MCF 10A (cell line): ENCODE measurements at regions not wholly inside any gene's neighbourhood (a gene's known extent, or its start where the extent isn't known, plus 50 kb on each side); places are given as distances from the start of the nearest gene placed in this dataset.

ENCODE experiments used
- BruUV-seq: library from RNA; stranded (reverse); fragments of 400-500 nt; replicated peaks from 2 replicates; lab custom pipeline; 2021; lab: Mats Ljungman, UMichigan
- CTCF ChIA-PET: fragments of 300-600 bp; sonication (Branson Sonifier 250); formaldehyde crosslinking; extraction: SDS; loops from one replicate; lab custom pipeline; 2021; ENCODE audit warnings: antibody characterized with exemption, inconsistent platforms; lab: Yijun Ruan, JAX
- POLR2A ChIA-PET: fragments of 300-600, 350-650 bp; sonication (Branson Sonifier 250); formaldehyde crosslinking; extraction: SDS; loops from one replicate; lab custom pipeline; 2020; ENCODE audit warnings: antibody characterized with exemption, inconsistent platforms; lab: Yijun Ruan, JAX
- DNase-seq: peaks from one replicate; pipeline ENCODE4 v3.0.0-alpha.2; 2018; ENCODE audit not compliant: unreplicated experiment
- H3K27ac Mint-ChIP-seq: one replicate; pipeline ENCODE4 v1.8.0; 2022; ENCODE audit warnings: mild to moderate bottlenecking, low read depth, mixed read lengths; ENCODE audit not compliant: unreplicated experiment
- H3K27me3 Mint-ChIP-seq: one replicate; pipeline ENCODE4 v1.8.0; 2022; ENCODE audit warnings: mixed read lengths; ENCODE audit not compliant: insufficient read depth, unreplicated experiment
- H3K36me3 Mint-ChIP-seq: one replicate; pipeline ENCODE4 v1.8.0; 2022; ENCODE audit warnings: mild to moderate bottlenecking, moderate library complexity, mixed read lengths; ENCODE audit not compliant: insufficient read depth, unreplicated experiment
- H3K4me1 Mint-ChIP-seq: one replicate; pipeline ENCODE4 v1.8.0; 2022; ENCODE audit warnings: mixed read lengths; ENCODE audit not compliant: insufficient read depth, unreplicated experiment
- H3K4me3 Mint-ChIP-seq: one replicate; pipeline ENCODE4 v1.8.0; 2022; ENCODE audit warnings: mild to moderate bottlenecking, moderate library complexity, mixed read lengths; ENCODE audit not compliant: unreplicated experiment
- H3K9me3 Mint-ChIP-seq: one replicate; pipeline ENCODE4 v1.8.0; 2022; ENCODE audit warnings: mixed read lengths; ENCODE audit not compliant: unreplicated experiment
- intact Hi-C: fragments of 100-400 bp; cut with micrococcal nuclease; formaldehyde crosslinking; loops from 2 replicates; pipeline ENCODE4 v1.14.1; 2022
- TF ChIP-seq, protein P1 (sequence below): fragments of 200-600 bp; IDR thresholded peaks from one replicate; pipeline ENCODE4 v1.8.0; 2022; ENCODE audit warnings: antibody characterized with exemption, mild to moderate bottlenecking; ENCODE audit not compliant: unreplicated experiment

DNA sequence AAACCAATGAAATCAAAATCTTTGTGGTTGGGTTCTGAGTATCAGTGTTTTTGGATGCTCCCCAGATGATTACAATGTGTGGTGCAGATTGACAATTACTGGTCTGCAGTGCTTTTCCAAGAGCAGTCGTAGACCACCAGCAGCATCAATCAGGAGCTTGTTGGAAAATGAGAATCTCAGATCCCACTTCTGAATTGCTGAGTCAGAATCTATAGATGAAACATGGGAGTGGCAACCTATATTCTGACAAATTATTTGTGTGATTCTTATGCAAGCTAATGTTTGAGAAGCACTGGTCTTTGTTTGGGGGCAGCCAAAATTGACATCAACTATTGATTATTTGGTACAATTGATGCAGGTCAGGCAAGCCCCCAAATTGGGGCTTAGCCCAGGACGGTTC is 539.9 kb upstream of the BTBD3 start:
- H3K27me3 Mint-ChIP-seq, result no peaks in the 10 kb centered on the region
- DNase-seq, result no peak
- ChIA-PET POLR2A (interaction anchor here (0.6 kb wide), 1 partner anchor 1117 kb away, joined by 3 read pairs; no protein-coding TSS in a partner anchor), CTCF (interaction anchor here (0.6 to 1.4 kb wide), 3 partner anchors 27 to 951 kb away, joined by 4 to 5 read pairs (median 4); no protein-coding TSS in a partner anchor)
- intact Hi-C loops, result no loop called here
- H3K4me3 Mint-ChIP-seq, result no peak overlapping the region
- no peak overlapping the region for H3K27ac Mint-ChIP-seq
- H3K36me3 Mint-ChIP-seq, result no peaks in the 10 kb centered on the region
- H3K9me3 Mint-ChIP-seq, result peaks cover 14% of the 10 kb centered on the region
- peaks cover 36% of the 10 kb centered on the region for H3K4me1 Mint-ChIP-seq
- BruUV-seq, result no TSS peak
- TF ChIP-seq, protein P1, sequence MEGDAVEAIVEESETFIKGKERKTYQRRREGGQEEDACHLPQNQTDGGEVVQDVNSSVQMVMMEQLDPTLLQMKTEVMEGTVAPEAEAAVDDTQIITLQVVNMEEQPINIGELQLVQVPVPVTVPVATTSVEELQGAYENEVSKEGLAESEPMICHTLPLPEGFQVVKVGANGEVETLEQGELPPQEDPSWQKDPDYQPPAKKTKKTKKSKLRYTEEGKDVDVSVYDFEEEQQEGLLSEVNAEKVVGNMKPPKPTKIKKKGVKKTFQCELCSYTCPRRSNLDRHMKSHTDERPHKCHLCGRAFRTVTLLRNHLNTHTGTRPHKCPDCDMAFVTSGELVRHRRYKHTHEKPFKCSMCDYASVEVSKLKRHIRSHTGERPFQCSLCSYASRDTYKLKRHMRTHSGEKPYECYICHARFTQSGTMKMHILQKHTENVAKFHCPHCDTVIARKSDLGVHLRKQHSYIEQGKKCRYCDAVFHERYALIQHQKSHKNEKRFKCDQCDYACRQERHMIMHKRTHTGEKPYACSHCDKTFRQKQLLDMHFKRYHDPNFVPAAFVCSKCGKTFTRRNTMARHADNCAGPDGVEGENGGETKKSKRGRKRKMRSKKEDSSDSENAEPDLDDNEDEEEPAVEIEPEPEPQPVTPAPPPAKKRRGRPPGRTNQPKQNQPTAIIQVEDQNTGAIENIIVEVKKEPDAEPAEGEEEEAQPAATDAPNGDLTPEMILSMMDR, result no peak

DNA sequence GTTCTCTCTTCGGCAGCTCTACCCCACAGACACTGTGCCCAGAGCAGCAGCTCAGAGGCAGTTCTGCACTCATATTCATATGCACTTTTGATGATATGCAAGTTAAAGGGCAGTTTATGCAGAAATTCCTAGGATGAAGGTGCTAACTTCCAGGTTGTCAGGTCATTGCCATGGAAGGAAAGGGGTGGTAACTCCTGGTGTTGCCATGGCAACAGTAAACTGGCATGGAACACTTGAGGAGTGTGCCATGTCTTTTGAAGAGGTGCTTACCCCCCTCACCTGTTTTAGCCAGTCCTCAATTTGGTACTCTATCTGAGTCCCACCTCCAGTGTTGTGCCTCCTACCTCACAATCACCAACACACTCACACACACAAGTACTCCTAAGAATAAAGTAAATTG is 539.4 kb upstream of the BTBD3 start:
- Mint-ChIP-seq H3K4me1 (peaks cover 31% of the 10 kb centered on the region), H3K27ac (no peak overlapping the region), H3K36me3 (no peaks in the 10 kb centered on the region), H3K27me3 (no peaks in the 10 kb centered on the region), H3K9me3 (peaks cover 14% of the 10 kb centered on the region), H3K4me3 (no peak overlapping the region)
- BruUV-seq, result no TSS peak
- TF ChIP-seq, protein P1, result no peak
- CTCF ChIA-PET, result interaction anchor here (0.6 kb wide), 1 partner anchor 160 kb away, joined by 4 read pairs; no protein-coding TSS in a partner anchor
- POLR2A ChIA-PET, result no interaction called here
- no peak for DNase-seq
- intact Hi-C loops, result no loop called here

DNA sequence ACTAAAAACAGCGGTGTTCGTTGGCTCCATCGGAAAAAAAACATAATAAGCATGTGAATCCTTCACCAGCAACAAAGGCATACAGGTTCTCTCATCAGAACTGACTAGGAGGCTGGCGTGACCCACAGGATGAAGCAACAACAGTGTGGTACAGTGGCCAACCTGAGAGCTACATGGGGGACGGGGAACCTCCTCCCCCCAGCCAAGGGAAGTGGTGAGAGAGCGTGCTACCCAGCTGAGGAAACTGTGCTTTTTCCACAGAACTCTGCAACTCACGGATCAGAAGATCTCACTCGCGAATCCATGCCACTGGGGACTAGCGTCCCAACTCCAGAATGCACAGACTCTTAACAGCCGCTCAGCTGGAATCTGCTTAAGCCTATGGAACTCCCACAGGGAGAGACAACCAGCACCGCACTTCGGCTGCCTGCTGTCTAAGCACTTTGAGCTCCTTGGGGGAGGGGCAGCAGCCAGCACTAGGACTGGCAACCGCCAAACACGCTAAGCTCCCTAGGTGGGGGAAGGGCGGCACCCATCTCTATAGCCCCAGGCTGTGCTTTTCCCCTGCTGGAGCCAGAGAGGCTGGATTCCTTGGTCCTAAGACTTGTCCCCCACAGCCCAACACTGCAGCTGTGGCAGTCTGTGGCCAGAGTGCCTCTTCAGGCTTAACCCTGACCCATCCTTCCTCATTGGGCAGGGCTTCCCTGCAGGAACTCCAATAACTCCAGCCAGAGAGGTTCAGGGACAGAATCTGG is 538.3 kb upstream of the BTBD3 start:
- H3K4me3 Mint-ChIP-seq, result no peak overlapping the region
- peaks cover 14% of the 10 kb centered on the region for H3K9me3 Mint-ChIP-seq
- no peak for DNase-seq
- BruUV-seq, result no TSS peak
- POLR2A ChIA-PET, result no interaction called here
- no peaks in the 10 kb centered on the region for H3K27me3 Mint-ChIP-seq
- peaks cover 27% of the 10 kb centered on the region for H3K4me1 Mint-ChIP-seq
- no peaks in the 10 kb centered on the region for H3K36me3 Mint-ChIP-seq
- intact Hi-C loops, result no loop called here
- TF ChIP-seq, protein P1, result no peak
- H3K27ac Mint-ChIP-seq, result no peak overlapping the region
- CTCF ChIA-PET, result no interaction called here

DNA sequence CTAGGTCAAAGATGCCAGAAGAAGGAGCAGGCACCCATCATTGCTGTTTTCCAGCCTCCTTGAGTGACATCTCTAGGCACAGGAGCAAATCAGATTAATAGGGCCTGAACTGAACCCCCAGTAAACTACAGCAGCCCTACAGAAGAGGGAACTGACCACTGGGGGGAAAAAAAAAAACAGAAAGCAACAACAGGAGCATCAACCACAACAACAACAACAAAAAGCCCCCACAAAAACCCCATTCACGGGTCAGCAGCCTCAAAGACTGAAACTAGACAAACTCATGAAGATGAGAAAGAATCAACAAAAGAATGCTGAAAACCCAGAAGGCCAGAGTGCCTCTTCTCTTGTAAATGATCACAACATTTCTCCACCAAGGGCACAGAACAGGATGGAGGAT is 537.4 kb upstream of the BTBD3 start:
- H3K27ac Mint-ChIP-seq, result no peak overlapping the region
- no peak for DNase-seq
- no TSS peak for BruUV-seq
- TF ChIP-seq, protein P1, result no peak
- peaks cover 14% of the 10 kb centered on the region for H3K9me3 Mint-ChIP-seq
- H3K36me3 Mint-ChIP-seq, result no peaks in the 10 kb centered on the region
- H3K4me1 Mint-ChIP-seq, result peaks cover 23% of the 10 kb centered on the region
- intact Hi-C loops, result no loop called here
- CTCF ChIA-PET, result no interaction called here
- H3K27me3 Mint-ChIP-seq, result no peaks in the 10 kb centered on the region
- POLR2A ChIA-PET, result no interaction called here
- no peak overlapping the region for H3K4me3 Mint-ChIP-seq
